HepG2 (cell line): ENCODE measurements at regions not wholly inside any gene's neighbourhood (a gene's known extent, or its start where the extent isn't known, plus 50 kb on each side); places are given as distances from the start of the nearest gene placed in this dataset.

Experiments used
- ATAC-seq: fragments of 200-7000 bp; cut with Tn5 transposase; 3 replicates; pipeline ENCODE4 v1.9.1; 2020; ENCODE audit warnings: mild to moderate bottlenecking, moderate library complexity
- BruUV-seq: library from RNA; stranded (reverse); fragments of 400-500 nt; replicated peaks from 2 replicates; lab custom pipeline; 2021; lab: Mats Ljungman, UMichigan
- CTCF ChIA-PET: fragments of 300-600 bp; formaldehyde crosslinking; extraction: SDS; loops from one replicate; lab custom pipeline; 2021; ENCODE audit warnings: low total read pairs, inconsistent platforms, low intra/inter-chr PET ratio; lab: Yijun Ruan, JAX
- POLR2A ChIA-PET: fragments of 350-600 bp; sonication (Branson Sonifier 250); formaldehyde crosslinking; loops from one replicate; lab custom pipeline; 2020; ENCODE audit warnings: antibody characterized with exemption, inconsistent platforms; lab: Yijun Ruan, JAX
- DNase-seq: peaks from one replicate; pipeline ENCODE4 v3.0.0-alpha.2; 2015; ENCODE audit warnings: low spot score
- FAIRE-seq: peaks from 3 replicates; lab custom pipeline; 2011; peaks lifted over from hg19 to GRCh38; lab: Jason Lieb, UNC
- H2AFZ ChIP-seq: one replicate; pipeline ENCODE4 v1.6.1; 2011; ENCODE audit warnings: low read length, inconsistent platforms
- H3K27ac ChIP-seq: fragments of 300-600 bp; 3 replicates; pipeline ENCODE4 v1.8.0; 2011; ENCODE audit warnings: mixed run types, mild to moderate bottlenecking, mixed read lengths, low read length, inconsistent platforms; ENCODE audit not compliant: insufficient read depth; ENCODE audit errors: extremely low read length
- H3K27me3 ChIP-seq, 2 experiments: fragments of 200-600 bp in 1 of 2; 2 replicates in 1 of 2; 3 replicates in 1 of 2; pipeline versions ENCODE4 v1.6.0 to v1.8.0; 2011; ENCODE audit warnings: low read length in 2 of 2, mild to moderate bottlenecking in 2 of 2, moderate library complexity in 2 of 2, inconsistent platforms in 1 of 2; ENCODE audit not compliant: insufficient read depth in 2 of 2, control insufficient read depth in 1 of 2
- H3K36me3 ChIP-seq, 2 experiments: fragments of 200-600 bp in 1 of 2; replicated peaks in 1 of 2; 2 replicates in 1 of 2; 3 replicates in 1 of 2; pipeline versions ENCODE4 v1.5.1 to v1.8.0; 2011; ENCODE audit warnings: low read length in 2 of 2, inconsistent platforms in 1 of 2; ENCODE audit not compliant: insufficient read depth in 2 of 2, control insufficient read depth in 1 of 2
- H3K4me1 ChIP-seq: 2 replicates; pipeline ENCODE4 v1.5.1; 2012; ENCODE audit warnings: low read length, inconsistent platforms; ENCODE audit not compliant: insufficient read depth
- H3K4me2 ChIP-seq: 2 replicates; pipeline ENCODE4 v1.6.0; 2011; ENCODE audit warnings: low read depth, low read length, inconsistent platforms
- H3K4me3 ChIP-seq, 3 experiments: fragments of 200-600 bp in 1 of 3; sonication (generic), shearing (Covaris generic) in 1 of 3; replicated peaks in 1 of 3; 2 replicates each; pipeline ENCODE4 v1.5.1; 2011 to 2016; ENCODE audit warnings: low read length in 3 of 3, inconsistent platforms in 2 of 3, low read depth in 2 of 3, mild to moderate bottlenecking in 2 of 3, control low read depth in 1 of 3, mixed read lengths in 1 of 3; ENCODE audit not compliant: insufficient read depth in 1 of 3
- H3K79me2 ChIP-seq: one replicate; pipeline ENCODE4 v1.6.1; 2011; ENCODE audit warnings: low read length, inconsistent platforms; ENCODE audit not compliant: insufficient read depth
- H3K9ac ChIP-seq: 2 replicates; pipeline ENCODE4 v1.6.0; 2011; ENCODE audit warnings: mild to moderate bottlenecking, low read depth, low read length, inconsistent platforms; ENCODE audit not compliant: insufficient read depth
- H3K9me3 ChIP-seq: 2 replicates; pipeline ENCODE4 v1.5.1; 2012; ENCODE audit warnings: mild to moderate bottlenecking, low read length
- H4K20me1 ChIP-seq: 2 replicates; pipeline ENCODE4 v1.6.0; 2011; ENCODE audit warnings: inconsistent platforms, mild to moderate bottlenecking, low read length, moderate library complexity; ENCODE audit not compliant: insufficient read depth
- AHR ChIP-seq: IDR thresholded peaks from 2 replicates; pipeline ENCODE4 v1.6.1; 2018; ENCODE audit warnings: missing genetic modification reagents, missing compliant biosample characterization
- HNRNPUL1 ChIP-seq: fragments of 200-400 bp; formaldehyde crosslinking; IDR thresholded peaks from 2 replicates; pipeline ENCODE4 v1.6.1; 2017; ENCODE audit warnings: low read depth, mild to moderate bottlenecking, low read length, moderate library complexity
- MAFF ChIP-seq: IDR thresholded peaks from 2 replicates; pipeline ENCODE4 v1.6.1; 2011; ENCODE audit warnings: low read depth, low read length, improper control_type of control experiment
- MEIS2 ChIP-seq: sonication (generic); formaldehyde crosslinking; IDR thresholded peaks from 2 replicates; pipeline ENCODE4 v1.9.0; 2021; ENCODE audit warnings: mild to moderate bottlenecking, missing genetic modification reagents
- SOX5 ChIP-seq: IDR thresholded peaks from 2 replicates; pipeline ENCODE4 v1.6.1; 2016; ENCODE audit warnings: borderline replicate concordance
- YEATS2 ChIP-seq: sonication (generic); formaldehyde crosslinking; IDR thresholded peaks from 2 replicates; pipeline ENCODE4 v1.4.0; 2020; ENCODE audit warnings: missing genetic modification reagents, borderline replicate concordance
- ZBTB3 ChIP-seq: sonication (generic); formaldehyde crosslinking; IDR thresholded peaks from 2 replicates; pipeline ENCODE4 v1.4.0; 2020; ENCODE audit warnings: low read depth, mild to moderate bottlenecking, moderate library complexity, missing genetic modification reagents, borderline replicate concordance
- ZNF12 ChIP-seq: sonication (generic); formaldehyde crosslinking; IDR thresholded peaks from 2 replicates; pipeline ENCODE4 v1.5.0; 2020; ENCODE audit warnings: missing genetic modification reagents
- ZNF232 ChIP-seq: sonication (generic); formaldehyde crosslinking; IDR thresholded peaks from 2 replicates; pipeline ENCODE4 v1.4.0; 2020; ENCODE audit warnings: missing genetic modification reagents, borderline replicate concordance
- ZNF619 ChIP-seq: sonication (generic); formaldehyde crosslinking; IDR thresholded peaks from 2 replicates; pipeline ENCODE4 v1.4.0; 2020; ENCODE audit warnings: mild to moderate bottlenecking, missing genetic modification reagents
- ZNF768 ChIP-seq: sonication (generic); formaldehyde crosslinking; IDR thresholded peaks from 2 replicates; pipeline ENCODE4 v1.4.0; 2020; ENCODE audit warnings: missing genetic modification reagents
- WGBS: methylation state at CpG from one replicate; pipeline ENCODE4 v1.1.6; 2017; ENCODE audit warnings: low lambda C conversion rate; 5-methylcytosine and 5-hydroxymethylcytosine counted together
- in situ Hi-C: cut with HindIII; loops from 2 replicates; pipeline ENCODE4 v1.10.0; 2017; ENCODE audit warnings: low pct_unique_long_range_greater_than_20kb; ENCODE audit not compliant: extremely low pct_ligation_motif_present
- intact Hi-C: fragments of 100-400 bp; cut with micrococcal nuclease; formaldehyde crosslinking; loops from one replicate; pipeline ENCODE4 v1.10.0; 2022; ENCODE audit not compliant: unreplicated experiment
- TF ChIP-seq, protein P1 (sequence below): sonication (generic); formaldehyde crosslinking; IDR thresholded peaks from 2 replicates; pipeline ENCODE4 v1.8.1; 2022; ENCODE audit warnings: low read depth, mild to moderate bottlenecking, missing genetic modification reagents
- TF ChIP-seq, protein P2 (sequence below): sonication (generic); formaldehyde crosslinking; IDR thresholded peaks from 2 replicates; pipeline ENCODE4 v1.8.1; 2022; ENCODE audit warnings: mild to moderate bottlenecking, missing genetic modification reagents
- TF ChIP-seq, protein P3 (sequence below): conservative IDR thresholded peaks from 2 replicates; pipeline ENCODE4 v1.6.1; 2018; ENCODE audit warnings: missing genetic modification reagents
- TF ChIP-seq, protein P4 (sequence below), 2 experiments: sonication (generic) in 1 of 2; formaldehyde crosslinking in 1 of 2; IDR thresholded peaks; 2 replicates each; pipeline versions ENCODE4 v1.6.1 to v1.9.0; 2014 to 2022; ENCODE audit warnings: antibody characterized with exemption in 1 of 2, borderline replicate concordance in 1 of 2, inconsistent platforms in 1 of 2, low read depth in 1 of 2, missing genetic modification reagents in 1 of 2

DNA sequence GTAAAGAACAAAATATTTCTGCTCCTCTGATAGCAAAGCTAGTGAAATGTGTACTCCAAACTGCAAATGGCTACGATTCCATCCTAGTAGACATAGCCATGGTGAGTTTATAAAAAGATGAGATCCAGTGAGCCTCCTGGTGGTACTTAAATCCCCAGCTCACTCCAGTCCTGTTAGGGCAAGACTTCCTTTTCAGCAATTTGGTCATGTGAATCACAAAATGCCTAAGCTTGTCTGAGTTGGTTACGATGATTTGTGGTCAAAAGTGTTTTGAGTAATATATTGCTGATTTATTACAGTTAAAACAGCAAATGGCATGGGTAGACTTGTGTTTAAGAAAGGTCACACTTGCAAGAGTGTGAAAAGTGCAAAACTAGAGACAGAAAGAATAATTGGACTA lies 102.7 kb upstream of the NAV3 start:
- no peaks in the 10 kb centered on the region for H3K79me2 ChIP-seq
- H3K36me3 ChIP-seq, result no peaks in the 10 kb centered on the region
- H3K27ac ChIP-seq, result no peak overlapping the region
- ATAC-seq (no peak), FAIRE-seq (no peak), DNase-seq (no peak)
- ChIA-PET POLR2A (no interaction called here), CTCF (no interaction called here)
- no peaks in the 10 kb centered on the region for H3K9me3 ChIP-seq
- H3K27me3 ChIP-seq, result no peaks in the 10 kb centered on the region
- H3K9ac ChIP-seq, result no peak overlapping the region
- in situ Hi-C loops (no loop called here), intact Hi-C loops (no loop called here)
- H2AFZ ChIP-seq, result no peak overlapping the region
- no peak overlapping the region for H3K4me2 ChIP-seq
- no peak overlapping the region for H3K4me3 ChIP-seq
- 0% methylated on average over 2 of the region's 2 CpGs for WGBS
- no peaks in the 10 kb centered on the region for H3K4me1 ChIP-seq
- no TSS peak for BruUV-seq
- H4K20me1 ChIP-seq, result no peaks in the 10 kb centered on the region
- TF ChIP-seq HNRNPUL1, result no peak
- no peak for TF ChIP-seq MEIS2 (CRISPR knock-in tag)
- no peak for TF ChIP-seq ZNF619 (CRISPR knock-in tag)
- TF ChIP-seq MAFF, result no peak
- no peak for TF ChIP-seq ZNF12
- no peak for TF ChIP-seq AHR (CRISPR knock-in tag)
- no peak for TF ChIP-seq ZNF768 (CRISPR knock-in tag)
- TF ChIP-seq ZNF232, result no peak
- TF ChIP-seq, protein P1, sequence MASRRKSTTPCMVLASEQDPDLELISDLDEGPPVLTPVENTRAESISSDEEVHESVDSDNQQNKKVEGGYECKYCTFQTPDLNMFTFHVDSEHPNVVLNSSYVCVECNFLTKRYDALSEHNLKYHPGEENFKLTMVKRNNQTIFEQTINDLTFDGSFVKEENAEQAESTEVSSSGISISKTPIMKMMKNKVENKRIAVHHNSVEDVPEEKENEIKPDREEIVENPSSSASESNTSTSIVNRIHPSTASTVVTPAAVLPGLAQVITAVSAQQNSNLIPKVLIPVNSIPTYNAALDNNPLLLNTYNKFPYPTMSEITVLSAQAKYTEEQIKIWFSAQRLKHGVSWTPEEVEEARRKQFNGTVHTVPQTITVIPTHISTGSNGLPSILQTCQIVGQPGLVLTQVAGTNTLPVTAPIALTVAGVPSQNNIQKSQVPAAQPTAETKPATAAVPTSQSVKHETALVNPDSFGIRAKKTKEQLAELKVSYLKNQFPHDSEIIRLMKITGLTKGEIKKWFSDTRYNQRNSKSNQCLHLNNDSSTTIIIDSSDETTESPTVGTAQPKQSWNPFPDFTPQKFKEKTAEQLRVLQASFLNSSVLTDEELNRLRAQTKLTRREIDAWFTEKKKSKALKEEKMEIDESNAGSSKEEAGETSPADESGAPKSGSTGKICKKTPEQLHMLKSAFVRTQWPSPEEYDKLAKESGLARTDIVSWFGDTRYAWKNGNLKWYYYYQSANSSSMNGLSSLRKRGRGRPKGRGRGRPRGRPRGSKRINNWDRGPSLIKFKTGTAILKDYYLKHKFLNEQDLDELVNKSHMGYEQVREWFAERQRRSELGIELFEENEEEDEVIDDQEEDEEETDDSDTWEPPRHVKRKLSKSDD (CRISPR knock-in tag), result no peak
- no peak for TF ChIP-seq ZBTB3 (CRISPR knock-in tag)
- TF ChIP-seq YEATS2 (CRISPR knock-in tag), result no peak
- TF ChIP-seq, protein P2, sequence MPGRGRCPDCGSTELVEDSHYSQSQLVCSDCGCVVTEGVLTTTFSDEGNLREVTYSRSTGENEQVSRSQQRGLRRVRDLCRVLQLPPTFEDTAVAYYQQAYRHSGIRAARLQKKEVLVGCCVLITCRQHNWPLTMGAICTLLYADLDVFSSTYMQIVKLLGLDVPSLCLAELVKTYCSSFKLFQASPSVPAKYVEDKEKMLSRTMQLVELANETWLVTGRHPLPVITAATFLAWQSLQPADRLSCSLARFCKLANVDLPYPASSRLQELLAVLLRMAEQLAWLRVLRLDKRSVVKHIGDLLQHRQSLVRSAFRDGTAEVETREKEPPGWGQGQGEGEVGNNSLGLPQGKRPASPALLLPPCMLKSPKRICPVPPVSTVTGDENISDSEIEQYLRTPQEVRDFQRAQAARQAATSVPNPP, result no peak
- TF ChIP-seq, protein P3, sequence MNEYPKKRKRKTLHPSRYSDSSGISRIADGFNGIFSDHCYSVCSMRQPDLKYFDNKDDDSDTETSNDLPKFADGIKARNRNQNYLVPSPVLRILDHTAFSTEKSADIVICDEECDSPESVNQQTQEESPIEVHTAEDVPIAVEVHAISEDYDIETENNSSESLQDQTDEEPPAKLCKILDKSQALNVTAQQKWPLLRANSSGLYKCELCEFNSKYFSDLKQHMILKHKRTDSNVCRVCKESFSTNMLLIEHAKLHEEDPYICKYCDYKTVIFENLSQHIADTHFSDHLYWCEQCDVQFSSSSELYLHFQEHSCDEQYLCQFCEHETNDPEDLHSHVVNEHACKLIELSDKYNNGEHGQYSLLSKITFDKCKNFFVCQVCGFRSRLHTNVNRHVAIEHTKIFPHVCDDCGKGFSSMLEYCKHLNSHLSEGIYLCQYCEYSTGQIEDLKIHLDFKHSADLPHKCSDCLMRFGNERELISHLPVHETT (CRISPR knock-in tag), result no peak
- TF ChIP-seq, protein P4, sequence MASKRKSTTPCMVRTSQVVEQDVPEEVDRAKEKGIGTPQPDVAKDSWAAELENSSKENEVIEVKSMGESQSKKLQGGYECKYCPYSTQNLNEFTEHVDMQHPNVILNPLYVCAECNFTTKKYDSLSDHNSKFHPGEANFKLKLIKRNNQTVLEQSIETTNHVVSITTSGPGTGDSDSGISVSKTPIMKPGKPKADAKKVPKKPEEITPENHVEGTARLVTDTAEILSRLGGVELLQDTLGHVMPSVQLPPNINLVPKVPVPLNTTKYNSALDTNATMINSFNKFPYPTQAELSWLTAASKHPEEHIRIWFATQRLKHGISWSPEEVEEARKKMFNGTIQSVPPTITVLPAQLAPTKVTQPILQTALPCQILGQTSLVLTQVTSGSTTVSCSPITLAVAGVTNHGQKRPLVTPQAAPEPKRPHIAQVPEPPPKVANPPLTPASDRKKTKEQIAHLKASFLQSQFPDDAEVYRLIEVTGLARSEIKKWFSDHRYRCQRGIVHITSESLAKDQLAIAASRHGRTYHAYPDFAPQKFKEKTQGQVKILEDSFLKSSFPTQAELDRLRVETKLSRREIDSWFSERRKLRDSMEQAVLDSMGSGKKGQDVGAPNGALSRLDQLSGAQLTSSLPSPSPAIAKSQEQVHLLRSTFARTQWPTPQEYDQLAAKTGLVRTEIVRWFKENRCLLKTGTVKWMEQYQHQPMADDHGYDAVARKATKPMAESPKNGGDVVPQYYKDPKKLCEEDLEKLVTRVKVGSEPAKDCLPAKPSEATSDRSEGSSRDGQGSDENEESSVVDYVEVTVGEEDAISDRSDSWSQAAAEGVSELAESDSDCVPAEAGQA (IDR thresholded peaks at IDR 0.05; ENCODE audit: low read depth), result no peak
- TF ChIP-seq, protein P4 (CRISPR knock-in tag; IDR thresholded peaks at IDR 0.05; ENCODE audit: borderline replicate concordance), result no peak
- no peak for TF ChIP-seq SOX5 (CRISPR knock-in tag)
